ENCODE measurements at regions not wholly inside any gene's neighbourhood (a gene's known extent, or its start where the extent isn't known, plus 50 kb on each side); places are given as distances from the start of the nearest gene placed in this dataset.

DNA sequence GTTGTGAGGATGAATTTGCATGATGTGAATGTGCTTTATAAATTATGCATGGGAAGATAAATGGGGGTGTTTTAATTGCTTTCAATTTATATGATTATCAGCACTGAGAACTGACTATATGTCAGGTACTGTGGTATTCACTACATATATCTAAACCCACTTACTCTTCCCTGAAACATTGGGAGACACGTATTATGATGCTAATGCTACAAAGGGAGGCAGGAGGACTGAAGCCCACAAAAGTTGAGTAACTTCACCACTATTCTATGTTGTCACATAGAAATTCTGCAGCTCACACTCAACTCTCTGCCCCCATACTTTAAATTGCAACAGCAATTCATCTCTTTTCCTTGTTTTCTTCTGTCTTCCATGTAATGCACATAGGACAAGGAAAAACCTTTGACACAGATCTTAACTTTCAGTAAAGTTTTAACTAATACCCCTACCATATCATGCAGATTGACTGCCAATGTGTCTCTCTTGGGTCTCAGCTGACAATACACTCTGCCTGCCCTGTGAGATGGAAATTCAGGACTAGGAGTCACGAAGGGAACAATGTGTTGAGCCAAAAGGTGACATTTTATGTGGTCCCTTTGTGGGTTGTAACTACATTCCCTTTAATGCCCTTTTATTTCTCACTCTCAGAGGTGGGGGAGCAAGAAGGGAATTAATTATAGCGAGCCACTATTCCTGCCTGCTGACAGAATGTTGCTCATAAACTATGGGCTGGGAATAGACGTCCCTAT is 691.0 kb upstream of the SORCS1 start:
- no peak for TF ChIP-seq SIN3A (IDR thresholded peaks at IDR 0.05; ENCODE audit: borderline replicate concordance, insufficient read depth, low read depth, low read length)
- TF ChIP-seq, protein P1, sequence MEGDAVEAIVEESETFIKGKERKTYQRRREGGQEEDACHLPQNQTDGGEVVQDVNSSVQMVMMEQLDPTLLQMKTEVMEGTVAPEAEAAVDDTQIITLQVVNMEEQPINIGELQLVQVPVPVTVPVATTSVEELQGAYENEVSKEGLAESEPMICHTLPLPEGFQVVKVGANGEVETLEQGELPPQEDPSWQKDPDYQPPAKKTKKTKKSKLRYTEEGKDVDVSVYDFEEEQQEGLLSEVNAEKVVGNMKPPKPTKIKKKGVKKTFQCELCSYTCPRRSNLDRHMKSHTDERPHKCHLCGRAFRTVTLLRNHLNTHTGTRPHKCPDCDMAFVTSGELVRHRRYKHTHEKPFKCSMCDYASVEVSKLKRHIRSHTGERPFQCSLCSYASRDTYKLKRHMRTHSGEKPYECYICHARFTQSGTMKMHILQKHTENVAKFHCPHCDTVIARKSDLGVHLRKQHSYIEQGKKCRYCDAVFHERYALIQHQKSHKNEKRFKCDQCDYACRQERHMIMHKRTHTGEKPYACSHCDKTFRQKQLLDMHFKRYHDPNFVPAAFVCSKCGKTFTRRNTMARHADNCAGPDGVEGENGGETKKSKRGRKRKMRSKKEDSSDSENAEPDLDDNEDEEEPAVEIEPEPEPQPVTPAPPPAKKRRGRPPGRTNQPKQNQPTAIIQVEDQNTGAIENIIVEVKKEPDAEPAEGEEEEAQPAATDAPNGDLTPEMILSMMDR (IDR thresholded peaks at IDR 0.05) = no peak

All from Panc1 (cell line).